ENCODE measurements at regions not wholly inside any gene's neighbourhood (a gene's known extent, or its start where the extent isn't known, plus 50 kb on each side); places are given as distances from the start of the nearest gene placed in this dataset.

GRCh38 chr4:104677116-104677515 lies 182.4 kb upstream of the CXXC4 start:
- DNase-seq: no peak

- no peak for DNase-seq
Observed at GRCh38 chr4:104682311-104682710, 187.6 kb upstream of the CXXC4 start.

GRCh38 chr4:104693601-104694201 lies 199.0 kb upstream of the CXXC4 start:
- DNase-seq: no peak

- DNase-seq: no peak
Observed at GRCh38 chr4:104716584-104716983, 221.9 kb upstream of the CXXC4 start.

GRCh38 chr4:104719539-104720230 lies 225.0 kb upstream of the CXXC4 start:
- DNase-seq: no peak

GRCh38 chr4:104722467-104722866 lies 227.8 kb upstream of the CXXC4 start:
- DNase-seq: no peak

GRCh38 chr4:104726002-104726401 lies 231.3 kb upstream of the CXXC4 start:
- no peak for DNase-seq

- DNase-seq: no peak
Observed at GRCh38 chr4:104727643-104728042, 232.9 kb upstream of the CXXC4 start.

- DNase-seq: peak; percentile 32
Observed at GRCh38 chr4:104728380-104729122, 233.9 kb upstream of the CXXC4 start.

GRCh38 chr4:104732766-104733165 lies 238.1 kb upstream of the CXXC4 start:
- DNase-seq: no peak

- no peak for DNase-seq
Observed at GRCh38 chr4:104735174-104735573, 240.5 kb upstream of the CXXC4 start.

- DNase-seq: no peak
Observed at GRCh38 chr4:104740161-104740560, 245.5 kb upstream of the CXXC4 start.

GRCh38 chr4:104743215-104743653 lies 248.5 kb upstream of the CXXC4 start:
- DNase-seq: no peak

- no peak for DNase-seq
Observed at GRCh38 chr4:104747635-104748034, 252.9 kb upstream of the CXXC4 start.

- DNase-seq: no peak
Observed at GRCh38 chr4:104749062-104749461, 254.4 kb upstream of the CXXC4 start.

GRCh38 chr4:104750008-104750407 lies 255.3 kb upstream of the CXXC4 start:
- no peak for DNase-seq

GRCh38 chr4:104751468-104751867 lies 256.8 kb upstream of the CXXC4 start:
- DNase-seq: no peak

GRCh38 chr4:104752337-104752736 lies 257.6 kb upstream of the CXXC4 start:
- DNase-seq: no peak

GRCh38 chr4:104756837-104757236 lies 262.1 kb upstream of the CXXC4 start:
- DNase-seq: no peak

GRCh38 chr4:104758574-104758973 lies 263.9 kb upstream of the CXXC4 start:
- no peak for DNase-seq

- no peak for DNase-seq
Observed at GRCh38 chr4:104763554-104764222, 269.0 kb upstream of the CXXC4 start.

- DNase-seq: no peak
Observed at GRCh38 chr4:104766676-104767075, 272.0 kb upstream of the CXXC4 start.

- DNase-seq: no peak
Observed at GRCh38 chr4:104772849-104773248, 278.2 kb upstream of the CXXC4 start.
